ENCODE measurements at regions not wholly inside any gene's neighbourhood (a gene's known extent, or its start where the extent isn't known, plus 50 kb on each side); places are given as distances from the start of the nearest gene placed in this dataset.

- Mint-ChIP-seq H3K4me3 (no peak overlapping the region), H3K27ac (no peak overlapping the region), H3K4me1 (peaks cover 2% of the 10 kb centered on the region), H3K27me3 (peaks cover 17% of the 10 kb centered on the region), H3K36me3 (no peaks in the 10 kb centered on the region), H3K9me3 (peaks cover 7% of the 10 kb centered on the region)
- no peak for DNase-seq
Measured at GRCh38 chr6:17020889-17021538, 80.8 kb upstream of the STMND1 start.

- DNase-seq: no peak
- no peak overlapping the region for H3K4me3 Mint-ChIP-seq
- peaks cover 5% of the 10 kb centered on the region for H3K9me3 Mint-ChIP-seq
- H3K27ac Mint-ChIP-seq: no peak overlapping the region
- H3K36me3 Mint-ChIP-seq: no peaks in the 10 kb centered on the region
- peaks cover 22% of the 10 kb centered on the region for H3K27me3 Mint-ChIP-seq
- peaks cover 12% of the 10 kb centered on the region for H3K4me1 Mint-ChIP-seq
Measured at GRCh38 chr6:17018425-17018824, 83.4 kb upstream of the STMND1 start.

GRCh38 chr6:17017416-17017815 lies 84.4 kb upstream of the STMND1 start:
- Mint-ChIP-seq H3K27me3 (peaks cover 17% of the 10 kb centered on the region), H3K9me3 (peaks cover 5% of the 10 kb centered on the region)

DNA sequence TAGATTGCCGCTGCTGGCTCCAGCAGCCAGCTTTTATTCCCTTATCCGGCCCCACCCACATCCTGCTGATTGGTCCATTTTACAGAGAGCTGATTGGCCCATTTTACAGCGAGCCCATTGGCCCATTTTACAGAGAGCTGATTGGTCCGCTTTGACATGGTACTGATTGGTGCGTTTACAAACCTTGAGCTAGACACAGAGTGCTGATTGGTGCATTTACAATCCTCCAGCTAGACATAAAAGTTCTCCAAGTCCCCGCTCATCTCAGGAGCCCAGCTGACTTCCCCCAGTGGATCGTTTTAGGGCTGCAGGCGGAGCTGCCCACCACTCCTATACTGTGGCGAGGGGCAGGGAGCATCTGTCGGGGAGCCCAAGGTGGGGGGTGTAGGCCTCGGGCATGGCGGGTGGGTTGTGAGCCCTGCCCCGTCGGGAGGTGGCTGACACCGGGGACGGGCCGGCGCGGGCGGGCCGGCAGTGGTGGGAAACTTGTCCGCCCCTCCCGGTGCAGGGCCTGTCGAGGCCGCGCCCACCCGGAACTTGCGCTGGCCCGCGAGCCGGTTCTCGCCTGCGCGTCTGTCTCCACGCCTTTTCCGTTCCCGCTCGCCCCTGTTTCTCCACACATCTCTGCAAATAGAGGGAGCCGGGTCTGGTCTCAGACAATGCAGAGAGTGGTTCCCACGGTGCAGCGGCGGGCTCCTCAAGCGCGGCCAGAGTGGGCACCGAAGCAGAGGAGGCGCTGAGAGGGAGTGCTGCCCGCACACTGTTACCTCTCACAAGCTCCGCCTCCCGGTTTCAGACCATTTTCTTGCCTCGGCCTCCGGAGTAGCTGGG lies 86.1 kb upstream of the STMND1 start:
- H3K4me3 Mint-ChIP-seq: peak overlapping the region; percentile 70
- H3K27ac Mint-ChIP-seq: no peak overlapping the region
- H3K27me3 Mint-ChIP-seq: peaks cover 16% of the 10 kb centered on the region
- H3K4me1 Mint-ChIP-seq: peaks cover 12% of the 10 kb centered on the region
- H3K36me3 Mint-ChIP-seq: no peaks in the 10 kb centered on the region
- DNase-seq: peak; percentile 49
- peaks cover 7% of the 10 kb centered on the region for H3K9me3 Mint-ChIP-seq

More at GRCh38 chr6:17017416-17017815, 84.4 kb upstream of the STMND1 start:
- no peaks in the 10 kb centered on the region for H3K36me3 Mint-ChIP-seq
- peaks cover 12% of the 10 kb centered on the region for H3K4me1 Mint-ChIP-seq
- no peak overlapping the region for H3K27ac Mint-ChIP-seq
- no peak for DNase-seq
- H3K4me3 Mint-ChIP-seq: no peak overlapping the region

DNA sequence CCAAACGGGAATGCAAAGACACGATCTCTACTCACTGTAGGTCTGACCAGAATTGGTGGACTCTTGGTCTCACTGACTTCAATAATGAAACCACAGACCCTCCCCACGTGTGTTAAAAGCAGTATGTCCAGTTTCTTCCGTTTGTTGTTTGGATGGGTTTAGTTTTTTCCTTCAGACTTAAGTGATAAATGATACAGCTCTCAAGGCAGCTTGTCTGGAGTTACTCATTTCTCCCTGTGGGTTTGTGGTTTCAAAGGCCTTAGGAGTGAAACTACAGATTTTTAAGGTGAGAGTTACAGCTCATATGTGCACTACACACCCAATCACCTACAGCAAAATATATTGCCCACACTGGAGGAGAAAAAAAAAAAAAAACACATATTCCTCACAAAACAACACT lies 86.7 kb upstream of the STMND1 start:
- H3K27me3 Mint-ChIP-seq: peaks cover 11% of the 10 kb centered on the region
- H3K27ac Mint-ChIP-seq: peak overlapping the region; percentile 51
- peaks cover 7% of the 10 kb centered on the region for H3K9me3 Mint-ChIP-seq
- peak; percentile 31 for DNase-seq
- peaks cover 12% of the 10 kb centered on the region for H3K4me1 Mint-ChIP-seq
- no peak overlapping the region for H3K4me3 Mint-ChIP-seq
- H3K36me3 Mint-ChIP-seq: no peaks in the 10 kb centered on the region

- Mint-ChIP-seq H3K27me3 (peaks cover 15% of the 10 kb centered on the region), H3K4me3 (no peak overlapping the region), H3K36me3 (no peaks in the 10 kb centered on the region), H3K9me3 (peaks cover 7% of the 10 kb centered on the region), H3K4me1 (peaks cover 12% of the 10 kb centered on the region), H3K27ac (no peak overlapping the region)
- no peak for DNase-seq
Measured at GRCh38 chr6:17013701-17014100, 88.1 kb upstream of the STMND1 start.

- DNase-seq: no peak
- Mint-ChIP-seq H3K27me3 (peaks cover 20% of the 10 kb centered on the region), H3K4me3 (no peak overlapping the region), H3K9me3 (peaks cover 12% of the 10 kb centered on the region), H3K4me1 (peaks cover 14% of the 10 kb centered on the region), H3K36me3 (no peaks in the 10 kb centered on the region), H3K27ac (no peak overlapping the region)
Measured at GRCh38 chr6:17012421-17013225, 89.2 kb upstream of the STMND1 start.

DNA sequence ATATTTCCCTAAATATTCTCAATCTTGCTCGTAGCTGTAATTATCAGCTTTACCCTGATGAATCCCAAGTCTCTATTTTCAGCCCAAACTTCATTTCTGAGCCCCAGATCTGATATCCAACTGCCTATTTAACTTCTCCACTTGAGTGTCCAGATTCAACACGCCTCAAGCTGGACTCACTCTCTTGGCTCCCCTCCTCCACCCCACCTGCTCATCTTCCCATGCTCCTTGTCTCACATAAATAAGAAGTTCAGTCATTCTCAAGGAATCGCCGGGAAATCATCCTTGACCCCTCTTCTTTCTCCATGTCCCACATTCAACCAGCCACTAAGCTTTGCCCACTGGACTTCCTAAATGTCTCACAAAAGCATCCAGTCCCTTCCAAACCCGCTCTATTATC lies 89.9 kb upstream of the STMND1 start:
- Mint-ChIP-seq H3K36me3 (no peaks in the 10 kb centered on the region), H3K4me1 (peaks cover 14% of the 10 kb centered on the region), H3K27ac (no peak overlapping the region), H3K9me3 (peaks cover 12% of the 10 kb centered on the region), H3K4me3 (no peak overlapping the region), H3K27me3 (peaks cover 22% of the 10 kb centered on the region)
- DNase-seq: no peak

DNA sequence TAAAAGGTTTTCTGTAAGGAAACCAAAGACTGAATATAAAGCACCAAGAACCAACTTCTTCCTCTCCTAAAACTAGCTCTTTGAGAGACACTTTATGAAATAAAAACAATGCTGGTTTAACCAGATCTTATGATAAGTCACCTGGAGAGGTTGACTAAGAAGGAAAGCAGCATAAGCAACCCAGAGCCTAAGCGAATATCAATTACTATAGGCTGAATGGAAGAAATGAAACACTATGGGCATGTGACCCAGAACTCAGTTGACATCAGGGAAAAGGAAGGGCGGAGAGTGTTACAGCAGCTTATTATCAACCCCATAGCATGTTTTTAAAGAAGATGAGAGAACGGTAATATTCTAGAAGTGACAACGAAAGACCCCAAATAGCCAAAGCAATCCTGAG lies 94.1 kb upstream of the STMND1 start:
- no peak for DNase-seq
- H3K27ac Mint-ChIP-seq: peak overlapping the region; percentile 1
- peaks cover 47% of the 10 kb centered on the region for H3K27me3 Mint-ChIP-seq
- peaks cover 8% of the 10 kb centered on the region for H3K9me3 Mint-ChIP-seq
- H3K4me3 Mint-ChIP-seq: no peak overlapping the region
- H3K36me3 Mint-ChIP-seq: no peaks in the 10 kb centered on the region
- peaks cover 2% of the 10 kb centered on the region for H3K4me1 Mint-ChIP-seq

- no peak overlapping the region for H3K27ac Mint-ChIP-seq
- H3K36me3 Mint-ChIP-seq: no peaks in the 10 kb centered on the region
- peaks cover 8% of the 10 kb centered on the region for H3K9me3 Mint-ChIP-seq
- H3K4me3 Mint-ChIP-seq: no peak overlapping the region
- peaks cover 57% of the 10 kb centered on the region for H3K27me3 Mint-ChIP-seq
- DNase-seq: no peak
- H3K4me1 Mint-ChIP-seq: peaks cover 2% of the 10 kb centered on the region
Measured at GRCh38 chr6:17006543-17006942, 95.3 kb upstream of the STMND1 start.

- H3K36me3 Mint-ChIP-seq: no peaks in the 10 kb centered on the region
- H3K27me3 Mint-ChIP-seq: peaks cover 72% of the 10 kb centered on the region
- no peak overlapping the region for H3K27ac Mint-ChIP-seq
- peaks cover 2% of the 10 kb centered on the region for H3K4me1 Mint-ChIP-seq
- H3K9me3 Mint-ChIP-seq: peaks cover 5% of the 10 kb centered on the region
- DNase-seq: no peak
- no peak overlapping the region for H3K4me3 Mint-ChIP-seq
Measured at GRCh38 chr6:17004269-17004668, 97.6 kb upstream of the STMND1 start.

- Mint-ChIP-seq H3K9me3 (no peaks in the 10 kb centered on the region), H3K27me3 (peaks cover 77% of the 10 kb centered on the region), H3K36me3 (no peaks in the 10 kb centered on the region), H3K4me1 (no peaks in the 10 kb centered on the region), H3K4me3 (no peak overlapping the region), H3K27ac (no peak overlapping the region)
- no peak for DNase-seq
Measured at GRCh38 chr6:17002123-17002522, 99.7 kb upstream of the STMND1 start.

DNA sequence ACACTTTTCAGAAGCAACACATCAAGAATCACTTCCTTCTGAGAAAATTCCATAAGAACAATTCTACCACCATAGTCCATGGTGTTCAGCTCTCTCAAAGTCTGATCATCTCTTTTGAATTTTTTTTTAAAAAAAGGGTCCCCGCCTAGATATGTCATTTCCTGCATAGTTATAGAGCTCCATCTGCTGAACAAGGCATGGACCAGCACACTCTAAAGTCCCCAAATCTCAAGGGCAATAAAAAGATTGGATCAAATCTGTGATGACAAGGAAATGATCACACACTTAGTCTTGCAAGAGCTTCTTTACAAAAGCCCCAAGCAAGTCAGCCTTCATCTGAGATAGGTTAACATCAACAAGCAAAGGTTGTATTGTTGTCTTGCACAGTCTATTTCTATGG lies 100.7 kb upstream of the STMND1 start:
- Mint-ChIP-seq H3K36me3 (no peaks in the 10 kb centered on the region), H3K9me3 (no peaks in the 10 kb centered on the region), H3K27me3 (peaks cover 69% of the 10 kb centered on the region), H3K4me1 (no peaks in the 10 kb centered on the region), H3K27ac (no peak overlapping the region), H3K4me3 (no peak overlapping the region)
- no peak for DNase-seq

- no peak overlapping the region for H3K4me3 Mint-ChIP-seq
- no peaks in the 10 kb centered on the region for H3K4me1 Mint-ChIP-seq
- H3K27me3 Mint-ChIP-seq: peaks cover 57% of the 10 kb centered on the region
- no peaks in the 10 kb centered on the region for H3K36me3 Mint-ChIP-seq
- DNase-seq: no peak
- H3K27ac Mint-ChIP-seq: no peak overlapping the region
- H3K9me3 Mint-ChIP-seq: no peaks in the 10 kb centered on the region
Measured at GRCh38 chr6:16999491-17000436, 102.1 kb upstream of the STMND1 start.

Data from activated naive CD8-positive, alpha-beta T cell treated with anti-CD3 and anti-CD28 coated beads for 36 hours (primary cell).